ENCODE measurements at regions not wholly inside any gene's neighbourhood (a gene's known extent, or its start where the extent isn't known, plus 50 kb on each side); places are given as distances from the start of the nearest gene placed in this dataset.

DNA sequence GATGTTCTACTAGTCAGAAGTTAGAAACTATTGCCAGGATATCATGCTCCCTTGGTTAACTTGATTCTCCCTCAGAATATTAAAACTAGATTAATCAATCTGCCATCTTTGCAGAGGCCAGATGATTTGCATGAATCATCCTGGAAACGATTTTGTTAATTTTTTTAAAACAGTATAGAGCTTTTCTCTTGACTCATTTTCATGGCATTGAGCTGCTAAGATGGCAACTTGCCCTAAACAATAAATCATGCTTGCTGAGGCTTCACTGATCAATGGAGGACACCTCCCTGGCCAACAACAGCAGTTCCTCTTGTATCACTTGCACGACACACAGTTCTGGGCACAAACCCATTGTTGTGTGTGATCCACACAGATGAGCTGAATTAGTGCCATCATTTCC is 109.1 kb downstream of the COL6A6 start:
- no peaks in the 10 kb centered on the region for H3K36me3 ChIP-seq (ENCODE audit: control insufficient read depth in 2 of 3, insufficient read depth in 3 of 3, low read length in 3 of 3)
- TF ChIP-seq, protein P1, sequence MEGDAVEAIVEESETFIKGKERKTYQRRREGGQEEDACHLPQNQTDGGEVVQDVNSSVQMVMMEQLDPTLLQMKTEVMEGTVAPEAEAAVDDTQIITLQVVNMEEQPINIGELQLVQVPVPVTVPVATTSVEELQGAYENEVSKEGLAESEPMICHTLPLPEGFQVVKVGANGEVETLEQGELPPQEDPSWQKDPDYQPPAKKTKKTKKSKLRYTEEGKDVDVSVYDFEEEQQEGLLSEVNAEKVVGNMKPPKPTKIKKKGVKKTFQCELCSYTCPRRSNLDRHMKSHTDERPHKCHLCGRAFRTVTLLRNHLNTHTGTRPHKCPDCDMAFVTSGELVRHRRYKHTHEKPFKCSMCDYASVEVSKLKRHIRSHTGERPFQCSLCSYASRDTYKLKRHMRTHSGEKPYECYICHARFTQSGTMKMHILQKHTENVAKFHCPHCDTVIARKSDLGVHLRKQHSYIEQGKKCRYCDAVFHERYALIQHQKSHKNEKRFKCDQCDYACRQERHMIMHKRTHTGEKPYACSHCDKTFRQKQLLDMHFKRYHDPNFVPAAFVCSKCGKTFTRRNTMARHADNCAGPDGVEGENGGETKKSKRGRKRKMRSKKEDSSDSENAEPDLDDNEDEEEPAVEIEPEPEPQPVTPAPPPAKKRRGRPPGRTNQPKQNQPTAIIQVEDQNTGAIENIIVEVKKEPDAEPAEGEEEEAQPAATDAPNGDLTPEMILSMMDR (IDR thresholded peaks at IDR 0.05; ENCODE audit: borderline replicate concordance, extremely low read depth, insufficient read depth), result no peak
- no peaks in the 10 kb centered on the region for H3K9me3 ChIP-seq (ENCODE audit: control insufficient read depth in 2 of 3, insufficient read depth in 1 of 3, low read length in 3 of 3)
- no peak for FAIRE-seq
- no peak overlapping the region for H3K27ac ChIP-seq (ENCODE audit: low read depth in 2 of 2, low read length in 2 of 2)
- DNase-seq, result no peak
- intact Hi-C loops (cut with DNase I), result no loop called here
- H3K9ac ChIP-seq (ENCODE audit: low read length in 3 of 3), result no peak overlapping the region
- no peaks in the 10 kb centered on the region for H3K4me1 ChIP-seq (ENCODE audit: control insufficient read depth in 2 of 3, insufficient read depth in 2 of 3, low read depth in 1 of 3, low read length in 3 of 3)
- H3K4me3 ChIP-seq (ENCODE audit: low read length in 3 of 3), result no peak overlapping the region
- H3K27me3 ChIP-seq (ENCODE audit: control insufficient read depth, insufficient read depth, low read length), result no peaks in the 10 kb centered on the region

DNA sequence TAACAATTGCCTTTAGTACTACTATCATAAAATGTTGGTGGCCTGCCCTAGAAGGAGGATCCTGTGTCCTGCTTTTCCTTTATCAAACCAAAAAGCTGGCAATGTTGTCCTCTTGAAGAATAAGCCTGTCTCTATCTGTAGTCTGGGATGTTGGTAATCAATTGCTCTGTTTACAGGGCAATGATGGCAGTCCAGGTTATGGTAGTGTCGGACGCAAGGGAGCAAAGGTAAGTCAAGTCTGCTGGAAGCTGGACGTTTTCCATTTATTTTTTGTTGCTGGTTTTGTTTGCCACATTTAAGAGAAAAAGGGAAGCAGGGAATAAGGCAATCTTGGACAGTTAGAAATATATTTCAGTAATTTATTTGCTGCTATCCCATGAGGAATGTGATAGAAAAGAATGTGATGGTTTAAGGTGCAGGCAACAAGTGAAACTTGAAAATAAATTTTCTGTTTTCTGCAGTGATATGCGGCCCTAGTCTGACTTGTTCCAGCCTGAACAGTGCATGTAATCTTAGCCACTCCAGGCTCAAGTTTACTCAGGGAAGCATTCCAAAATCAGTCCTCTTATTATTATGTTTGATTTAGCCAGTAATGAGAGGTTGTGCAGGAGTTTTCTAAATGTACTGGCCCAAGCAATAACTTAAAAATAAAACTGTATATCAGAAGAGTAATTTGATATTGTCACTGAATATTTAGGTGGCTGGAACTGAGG is 110.3 kb downstream of the COL6A6 start:
- Histone ChIP-seq H3K27ac (ENCODE audit: low read depth in 2 of 2, low read length in 2 of 2) (no peak overlapping the region), H3K36me3 (ENCODE audit: control insufficient read depth in 2 of 3, insufficient read depth in 3 of 3, low read length in 3 of 3) (no peaks in the 10 kb centered on the region), H3K4me1 (ENCODE audit: control insufficient read depth in 2 of 3, insufficient read depth in 2 of 3, low read depth in 1 of 3, low read length in 3 of 3) (no peaks in the 10 kb centered on the region), H3K9ac (ENCODE audit: low read length in 3 of 3) (no peak overlapping the region), H3K9me3 (ENCODE audit: control insufficient read depth in 2 of 3, insufficient read depth in 1 of 3, low read length in 3 of 3) (no peaks in the 10 kb centered on the region), H3K27me3 (ENCODE audit: control insufficient read depth, insufficient read depth, low read length) (no peaks in the 10 kb centered on the region), H3K4me3 (ENCODE audit: low read length in 3 of 3) (no peak overlapping the region)
- TF ChIP-seq, protein P1 (IDR thresholded peaks at IDR 0.05; ENCODE audit: borderline replicate concordance, extremely low read depth, insufficient read depth), result no peak
- intact Hi-C loops (cut with DNase I), result no loop called here
- DNase-seq (peak in 2 of 5 donors; percentile 8 to 19), FAIRE-seq (no peak)

DNA sequence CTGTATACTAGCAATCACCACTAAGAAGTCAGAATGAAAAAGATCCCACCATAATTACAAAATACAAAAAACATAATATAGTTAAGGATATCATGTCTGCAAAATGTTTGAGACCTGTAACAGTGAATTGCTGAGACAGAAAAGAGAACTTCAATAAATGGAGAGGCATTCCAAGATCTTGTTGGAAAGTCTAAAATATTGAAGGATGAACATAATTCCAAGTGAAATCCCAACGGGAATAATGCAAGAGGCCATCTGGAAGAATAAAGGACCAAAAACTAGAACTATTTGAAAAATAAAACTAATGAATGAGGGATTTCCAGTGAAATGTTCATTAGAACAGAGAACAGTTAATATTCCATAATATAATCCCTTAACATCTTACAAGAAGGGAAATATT is 110.9 kb downstream of the COL6A6 start:
- H3K4me3 ChIP-seq (ENCODE audit: low read length in 3 of 3), result no peak overlapping the region
- TF ChIP-seq, protein P1 (IDR thresholded peaks at IDR 0.05; ENCODE audit: borderline replicate concordance, extremely low read depth, insufficient read depth), result no peak

More for the DNA sequence above, 110.9 kb downstream of the COL6A6 start:
- Histone ChIP-seq H3K27ac (ENCODE audit: low read depth in 2 of 2, low read length in 2 of 2) (no peak overlapping the region), H3K36me3 (ENCODE audit: control insufficient read depth in 2 of 3, insufficient read depth in 3 of 3, low read length in 3 of 3) (no peaks in the 10 kb centered on the region), H3K9me3 (ENCODE audit: control insufficient read depth in 2 of 3, insufficient read depth in 1 of 3, low read length in 3 of 3) (no peaks in the 10 kb centered on the region), H3K4me1 (ENCODE audit: control insufficient read depth in 2 of 3, insufficient read depth in 2 of 3, low read depth in 1 of 3, low read length in 3 of 3) (no peaks in the 10 kb centered on the region), H3K27me3 (ENCODE audit: control insufficient read depth, insufficient read depth, low read length) (no peaks in the 10 kb centered on the region), H3K9ac (ENCODE audit: low read length in 3 of 3) (no peak overlapping the region)
- no peak for FAIRE-seq
- no peak for DNase-seq
- intact Hi-C loops (cut with DNase I), result no loop called here

Data from kidney (tissue), 13 donors.